CD4-positive, alpha-beta T cell (primary cell): ENCODE measurements at regions not wholly inside any gene's neighbourhood (a gene's known extent, or its start where the extent isn't known, plus 50 kb on each side); places are given as distances from the start of the nearest gene placed in this dataset.
"Not testable (repeated sequence)": the region's sequence is repeated elsewhere in the genome, so short reads cannot be mapped to it uniquely, and the experiment has no call there.

Source experiments
- ATAC-seq: fragments of 200-7000 bp; cut with Tn5 transposase; one replicate; pipeline ENCODE4 v1.10.0; 2022; ENCODE audit warnings: mild to moderate bottlenecking; ENCODE audit not compliant: poor library complexity
- CTCF ChIA-PET: fragments of 350-600 bp; sonication (Branson Sonifier 250); formaldehyde crosslinking; loops from one replicate; lab custom pipeline; 2021; ENCODE audit warnings: antibody characterized with exemption, inconsistent platforms; lab: Charles Lee
- POLR2A ChIA-PET: fragments of 350-600 bp; sonication (Branson Sonifier 250); formaldehyde crosslinking; loops from one replicate; lab custom pipeline; 2021; ENCODE audit warnings: antibody characterized with exemption, inconsistent platforms; lab: Charles Lee
- DNase-seq, 14 experiments: peaks; one replicate each; pipeline ENCODE4 v3.0.0-alpha.2; 2013 to 2020; ENCODE audit warnings: mixed read lengths in 2 of 14
- H3K27ac ChIP-seq, 2 donors: one replicate each; pipeline versions ENCODE4 v1.5.1 to v1.7.0; 2013; ENCODE audit warnings: low read length in 2 of 2, low read depth in 1 of 2, mild to moderate bottlenecking in 1 of 2
- H3K27me3 ChIP-seq, 2 experiments: 1 replicate in 1 of 2; 2 replicates in 1 of 2; pipeline versions ENCODE4 v1.6.1 to v1.7.0; 2013; ENCODE audit warnings: low read length in 2 of 2, control low read depth in 1 of 2, mild to moderate bottlenecking in 1 of 2, moderate library complexity in 1 of 2; ENCODE audit not compliant: insufficient read depth in 2 of 2, control insufficient read depth in 1 of 2
- H3K36me3 ChIP-seq: one replicate; pipeline ENCODE4 v1.6.1; 2013; ENCODE audit warnings: low read length, control low read depth; ENCODE audit not compliant: insufficient read depth
- H3K4me1 ChIP-seq: one replicate; pipeline ENCODE4 v1.6.1; 2013; ENCODE audit warnings: low read length, control low read depth; ENCODE audit not compliant: insufficient read depth
- H3K4me3 ChIP-seq: one replicate; pipeline ENCODE4 v1.5.1; 2013; ENCODE audit warnings: mild to moderate bottlenecking, low read length, moderate library complexity
- H3K9me3 ChIP-seq, 2 experiments: 1 replicate in 1 of 2; 2 replicates in 1 of 2; pipeline versions ENCODE4 v1.6.1 to v1.7.0; 2013; ENCODE audit warnings: low read length in 2 of 2, mild to moderate bottlenecking in 2 of 2, control low read depth in 1 of 2, moderate library complexity in 1 of 2; ENCODE audit not compliant: control insufficient read depth in 1 of 2, insufficient read depth in 1 of 2
- H3K27ac Mint-ChIP-seq: one replicate; pipeline ENCODE4 v1.8.0; 2020; ENCODE audit warnings: mixed read lengths
- H3K27me3 Mint-ChIP-seq: one replicate; pipeline ENCODE4 v1.8.0; 2021; ENCODE audit warnings: mixed read lengths
- H3K36me3 Mint-ChIP-seq: one replicate; pipeline ENCODE4 v1.8.0; 2021; ENCODE audit warnings: low read depth, mixed read lengths
- H3K4me1 Mint-ChIP-seq: one replicate; pipeline ENCODE4 v1.8.0; 2021; ENCODE audit warnings: low read depth, mixed read lengths
- H3K4me3 Mint-ChIP-seq: one replicate; pipeline ENCODE4 v1.8.0; 2020; ENCODE audit warnings: mild to moderate bottlenecking, mixed read lengths
- H3K9me3 Mint-ChIP-seq: one replicate; pipeline ENCODE4 v1.8.0; 2020; ENCODE audit warnings: mixed read lengths
- intact Hi-C, 2 experiments: fragments of 100-400 bp; cut with DNase I in 1 of 2; cut with micrococcal nuclease in 1 of 2; formaldehyde crosslinking; loops; one replicate each; pipeline versions ENCODE4 v1.15.1 to v1.9.0; 2023 to 2025; cut with DNase I, micrococcal nuclease
- TF ChIP-seq, protein P1 (sequence below): fragments of 200-600 bp; IDR thresholded peaks from one replicate; pipeline ENCODE4 v1.8.0; 2022; ENCODE audit warnings: antibody characterized with exemption, mild to moderate bottlenecking

DNA sequence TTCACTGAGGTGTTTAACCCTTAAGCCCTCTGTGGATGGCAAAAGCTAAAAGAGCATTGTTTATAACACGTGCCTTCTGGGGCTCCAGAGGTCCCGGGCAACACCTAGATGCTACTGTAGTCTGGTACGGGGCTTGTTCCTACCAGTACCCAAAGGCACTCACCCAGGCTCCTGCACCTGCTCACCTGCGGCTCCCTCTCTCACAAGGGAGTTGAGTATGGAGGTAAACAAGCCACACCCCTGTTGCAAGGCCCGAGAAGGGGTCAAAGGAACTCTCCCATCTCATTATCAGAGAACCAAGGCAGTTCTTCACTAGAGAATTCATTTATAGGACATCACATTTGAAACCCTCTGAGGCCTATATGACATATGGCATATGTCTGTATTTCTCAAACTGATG, 53.4 kb upstream of the IL6ST start:
- Mint-ChIP-seq H3K36me3 (peaks cover 4% of the 10 kb centered on the region), H3K4me3 (no peak overlapping the region)
- POLR2A ChIA-PET: interaction anchor here (0.9 to 1.7 kb wide), 5 partner anchors 10 to 54 kb away, joined by 3 to 12 read pairs (median 7); partner anchors contain the start of gene IL6ST

DNA sequence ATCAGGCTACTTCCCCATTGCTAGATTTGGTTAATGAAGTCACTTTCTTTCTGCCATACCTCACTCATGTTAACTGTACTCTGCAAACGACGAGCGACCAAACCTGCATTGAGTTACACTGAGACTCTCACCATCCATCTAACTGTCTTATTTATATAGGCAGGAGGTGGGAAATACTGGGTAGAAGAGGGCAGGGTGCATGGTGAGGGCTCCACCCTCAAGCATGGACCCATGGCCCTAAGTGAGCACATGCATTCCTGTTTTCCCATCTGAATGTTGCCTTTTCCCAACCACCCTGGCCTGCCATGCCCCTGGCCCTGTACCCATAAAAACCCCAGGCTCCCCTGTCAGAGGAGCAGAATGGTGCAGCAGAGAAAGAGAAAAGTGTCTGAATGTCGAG, 52.7 kb upstream of the IL6ST start:
- Histone ChIP-seq H3K27ac (no peak overlapping the region), H3K36me3 (no peaks in the 10 kb centered on the region), H3K4me3 (no peak overlapping the region), H3K27me3 (no peaks in the 10 kb centered on the region), H3K4me1 (peaks cover 44% of the 10 kb centered on the region), H3K9me3 (peaks cover 0 to 4% of the 10 kb centered on the region in 2 experiments)
- DNase-seq: no peak
- Mint-ChIP-seq H3K9me3 (no peaks in the 10 kb centered on the region), H3K27me3 (no peaks in the 10 kb centered on the region), H3K27ac (peak overlapping the region; percentile 84), H3K4me3 (peak overlapping the region; percentile 6), H3K4me1 (peaks cover 82% of the 10 kb centered on the region), H3K36me3 (no peaks in the 10 kb centered on the region)
- TF ChIP-seq, protein P1, sequence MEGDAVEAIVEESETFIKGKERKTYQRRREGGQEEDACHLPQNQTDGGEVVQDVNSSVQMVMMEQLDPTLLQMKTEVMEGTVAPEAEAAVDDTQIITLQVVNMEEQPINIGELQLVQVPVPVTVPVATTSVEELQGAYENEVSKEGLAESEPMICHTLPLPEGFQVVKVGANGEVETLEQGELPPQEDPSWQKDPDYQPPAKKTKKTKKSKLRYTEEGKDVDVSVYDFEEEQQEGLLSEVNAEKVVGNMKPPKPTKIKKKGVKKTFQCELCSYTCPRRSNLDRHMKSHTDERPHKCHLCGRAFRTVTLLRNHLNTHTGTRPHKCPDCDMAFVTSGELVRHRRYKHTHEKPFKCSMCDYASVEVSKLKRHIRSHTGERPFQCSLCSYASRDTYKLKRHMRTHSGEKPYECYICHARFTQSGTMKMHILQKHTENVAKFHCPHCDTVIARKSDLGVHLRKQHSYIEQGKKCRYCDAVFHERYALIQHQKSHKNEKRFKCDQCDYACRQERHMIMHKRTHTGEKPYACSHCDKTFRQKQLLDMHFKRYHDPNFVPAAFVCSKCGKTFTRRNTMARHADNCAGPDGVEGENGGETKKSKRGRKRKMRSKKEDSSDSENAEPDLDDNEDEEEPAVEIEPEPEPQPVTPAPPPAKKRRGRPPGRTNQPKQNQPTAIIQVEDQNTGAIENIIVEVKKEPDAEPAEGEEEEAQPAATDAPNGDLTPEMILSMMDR: no peak
- no peak for ATAC-seq
- POLR2A ChIA-PET: interaction anchor here (1.7 kb wide), 1 partner anchor 53 kb away, joined by 12 read pairs; the partner anchor contains the start of gene IL6ST
- intact Hi-C loops: no loop called here
- CTCF ChIA-PET: no interaction called here

More for the DNA sequence above, 53.4 kb upstream of the IL6ST start:
- no peaks in the 10 kb centered on the region for H3K27me3 Mint-ChIP-seq
- Histone ChIP-seq H3K9me3 (peaks cover 0 to 4% of the 10 kb centered on the region in 2 experiments), H3K27ac (no peak overlapping the region), H3K4me3 (no peak overlapping the region), H3K27me3 (no peaks in the 10 kb centered on the region), H3K36me3 (no peaks in the 10 kb centered on the region), H3K4me1 (peaks cover 47% of the 10 kb centered on the region)
- CTCF ChIA-PET: interaction anchor here (0.6 to 0.9 kb wide), 2 partner anchors 100 to 112 kb away, joined by 3 to 5 read pairs; no protein-coding TSS in a partner anchor
- peaks cover 82% of the 10 kb centered on the region for H3K4me1 Mint-ChIP-seq
- H3K27ac Mint-ChIP-seq: peak overlapping the region; percentile 84
- TF ChIP-seq, protein P1: no peak
- DNase-seq (peak in 1 of 14 experiments; percentile 22), ATAC-seq (no peak)
- intact Hi-C loops: no loop called here
- no peaks in the 10 kb centered on the region for H3K9me3 Mint-ChIP-seq

DNA sequence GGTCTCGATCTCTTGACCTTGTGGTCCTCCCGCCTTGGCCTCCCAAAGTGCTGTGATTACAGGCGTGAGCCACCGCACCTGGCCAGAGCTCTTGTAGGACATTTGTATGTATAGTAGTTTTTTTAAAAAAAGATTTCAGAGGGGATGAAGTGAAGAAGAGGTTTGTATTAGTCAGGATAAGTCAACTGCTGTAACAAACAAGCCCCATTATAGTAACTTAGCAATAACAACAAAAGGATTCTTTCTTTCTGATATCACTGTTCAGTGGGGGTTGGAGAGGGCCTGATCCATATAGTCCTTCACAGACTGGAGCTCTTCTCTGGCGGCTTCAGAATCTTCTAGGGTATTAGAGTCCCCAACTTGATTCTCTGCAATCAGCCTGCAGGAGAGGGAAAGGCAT, 50.7 kb upstream of the IL6ST start:
- Histone ChIP-seq H3K27ac (no peak overlapping the region), H3K36me3 (no peaks in the 10 kb centered on the region), H3K4me3 (no peak overlapping the region), H3K4me1 (peaks cover 34% of the 10 kb centered on the region), H3K9me3 (peaks cover 0 to 4% of the 10 kb centered on the region in 2 experiments), H3K27me3 (no peaks in the 10 kb centered on the region)
- H3K27me3 Mint-ChIP-seq: no peaks in the 10 kb centered on the region
- peak overlapping the region; percentile 54 for H3K4me3 Mint-ChIP-seq
- DNase-seq (no peak), ATAC-seq (no peak)
- CTCF ChIA-PET: no interaction called here
- peak overlapping the region; percentile 79 for H3K27ac Mint-ChIP-seq
- POLR2A ChIA-PET: interaction anchor here (0.8 to 2.1 kb wide), 8 partner anchors 13 to 61 kb away, joined by 3 to 6 read pairs (median 4); partner anchors contain the start of gene IL6ST
- H3K4me1 Mint-ChIP-seq: peaks cover 79% of the 10 kb centered on the region
- H3K9me3 Mint-ChIP-seq: no peaks in the 10 kb centered on the region
- intact Hi-C loops: no loop called here
- no peaks in the 10 kb centered on the region for H3K36me3 Mint-ChIP-seq
- TF ChIP-seq, protein P1: no peak

DNA sequence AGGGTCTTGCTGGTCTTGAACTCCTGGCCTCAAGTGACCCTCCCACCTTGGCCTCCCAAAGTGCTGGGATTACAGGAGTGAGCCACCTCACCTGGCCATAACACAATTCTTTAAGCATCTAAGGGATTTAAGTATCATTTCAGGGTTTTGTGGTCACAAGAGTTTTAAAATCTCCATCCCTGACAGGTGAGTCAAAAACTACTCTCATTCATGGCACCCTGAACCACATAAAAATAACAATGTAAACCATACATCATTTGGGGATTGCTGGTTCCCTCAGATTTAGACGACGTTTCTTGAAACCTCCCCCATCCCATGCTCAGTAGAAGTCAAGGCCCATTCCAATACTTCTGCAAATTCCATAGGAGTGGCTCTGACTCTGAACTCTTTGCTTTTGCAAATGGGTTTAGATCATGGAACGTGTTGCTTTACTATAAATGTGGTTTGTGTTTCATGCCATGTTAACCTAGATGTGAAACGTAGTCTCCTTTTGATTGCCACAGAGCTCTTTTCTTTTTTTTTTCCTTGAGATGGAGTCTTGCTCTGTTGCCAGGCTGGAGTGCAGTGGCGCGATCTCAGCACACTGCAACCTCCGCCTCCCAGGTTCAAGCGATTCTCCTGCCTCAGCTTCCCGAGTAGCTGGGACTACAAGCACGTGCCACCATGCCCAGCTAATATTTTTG, 50.1 kb upstream of the IL6ST start:
- H3K27me3 ChIP-seq, H3K9me3 ChIP-seq, intact Hi-C loops, H3K9me3 Mint-ChIP-seq, H3K27ac ChIP-seq, ATAC-seq, H3K36me3 ChIP-seq, DNase-seq, H3K36me3 Mint-ChIP-seq, H3K4me3 ChIP-seq, H3K4me3 Mint-ChIP-seq, H3K27me3 Mint-ChIP-seq: not testable (repeated sequence)
- Mint-ChIP-seq H3K4me1 (peaks cover 79% of the 10 kb centered on the region), H3K27ac (peak overlapping the region; percentile 79)
- H3K4me1 ChIP-seq: peaks cover 28% of the 10 kb centered on the region
- ChIA-PET POLR2A (interaction anchor here (0.8 to 2.1 kb wide), 7 partner anchors 13 to 60 kb away, joined by 3 to 6 read pairs (median 4); no protein-coding TSS in a partner anchor), CTCF (interaction anchor here (0.6 to 1.3 kb wide), 2 partner anchors 20 to 48 kb away, joined by 3 to 5 read pairs; no protein-coding TSS in a partner anchor)
